22Rv1 (cell line): ENCODE measurements at regions not wholly inside any gene's neighbourhood (a gene's known extent, or its start where the extent isn't known, plus 50 kb on each side); places are given as distances from the start of the nearest gene placed in this dataset.

ENCODE experiments used
- H3K27ac ChIP-seq: fragments of 450-650 bp; 2 replicates; pipeline ENCODE4 v1.5.1; 2017
- ZFX ChIP-seq: fragments of 450-650 bp; IDR thresholded peaks from 2 replicates; pipeline ENCODE4 v1.6.1; 2017; ENCODE audit warnings: antibody characterized with exemption, borderline replicate concordance
- TF ChIP-seq, protein P1 (sequence below): fragments of 450-650 bp; IDR thresholded peaks from 2 replicates; pipeline ENCODE4 v1.5.1; 2017; ENCODE audit warnings: mild to moderate bottlenecking

- H3K27ac ChIP-seq, result no peak overlapping the region
- TF ChIP-seq, protein P1, sequence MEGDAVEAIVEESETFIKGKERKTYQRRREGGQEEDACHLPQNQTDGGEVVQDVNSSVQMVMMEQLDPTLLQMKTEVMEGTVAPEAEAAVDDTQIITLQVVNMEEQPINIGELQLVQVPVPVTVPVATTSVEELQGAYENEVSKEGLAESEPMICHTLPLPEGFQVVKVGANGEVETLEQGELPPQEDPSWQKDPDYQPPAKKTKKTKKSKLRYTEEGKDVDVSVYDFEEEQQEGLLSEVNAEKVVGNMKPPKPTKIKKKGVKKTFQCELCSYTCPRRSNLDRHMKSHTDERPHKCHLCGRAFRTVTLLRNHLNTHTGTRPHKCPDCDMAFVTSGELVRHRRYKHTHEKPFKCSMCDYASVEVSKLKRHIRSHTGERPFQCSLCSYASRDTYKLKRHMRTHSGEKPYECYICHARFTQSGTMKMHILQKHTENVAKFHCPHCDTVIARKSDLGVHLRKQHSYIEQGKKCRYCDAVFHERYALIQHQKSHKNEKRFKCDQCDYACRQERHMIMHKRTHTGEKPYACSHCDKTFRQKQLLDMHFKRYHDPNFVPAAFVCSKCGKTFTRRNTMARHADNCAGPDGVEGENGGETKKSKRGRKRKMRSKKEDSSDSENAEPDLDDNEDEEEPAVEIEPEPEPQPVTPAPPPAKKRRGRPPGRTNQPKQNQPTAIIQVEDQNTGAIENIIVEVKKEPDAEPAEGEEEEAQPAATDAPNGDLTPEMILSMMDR, result no peak
- TF ChIP-seq ZFX, result no peak
Measured at GRCh38 chr9:71562140-71562539, 206.2 kb downstream of the CEMIP2 start.

- no peak overlapping the region for H3K27ac ChIP-seq
- no peak for TF ChIP-seq ZFX
- TF ChIP-seq, protein P1, result no peak
Measured at GRCh38 chr9:71557310-71557709, 211.0 kb downstream of the CEMIP2 start.

DNA sequence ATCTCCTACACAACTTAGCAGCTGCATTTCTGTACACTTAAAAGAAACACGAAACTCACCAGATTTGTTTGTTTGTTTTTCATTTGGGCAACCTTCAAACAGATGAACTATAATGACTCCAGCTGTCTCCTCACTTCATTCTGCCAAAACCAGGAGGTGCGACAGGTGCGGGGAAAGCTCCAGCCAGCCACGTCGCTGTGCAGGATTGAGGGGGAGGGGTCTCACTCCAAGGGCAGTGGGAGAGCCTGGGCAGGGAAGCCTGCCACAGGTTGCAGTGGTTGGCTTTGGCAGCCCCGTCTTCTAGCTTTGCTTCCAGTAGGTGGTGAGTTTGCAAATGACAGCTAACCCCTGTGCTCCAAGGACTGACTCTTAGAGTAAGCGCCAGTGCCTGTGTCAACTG is 215.8 kb downstream of the CEMIP2 start:
- no peak for TF ChIP-seq ZFX
- TF ChIP-seq, protein P1, result no peak
- no peak overlapping the region for H3K27ac ChIP-seq

DNA sequence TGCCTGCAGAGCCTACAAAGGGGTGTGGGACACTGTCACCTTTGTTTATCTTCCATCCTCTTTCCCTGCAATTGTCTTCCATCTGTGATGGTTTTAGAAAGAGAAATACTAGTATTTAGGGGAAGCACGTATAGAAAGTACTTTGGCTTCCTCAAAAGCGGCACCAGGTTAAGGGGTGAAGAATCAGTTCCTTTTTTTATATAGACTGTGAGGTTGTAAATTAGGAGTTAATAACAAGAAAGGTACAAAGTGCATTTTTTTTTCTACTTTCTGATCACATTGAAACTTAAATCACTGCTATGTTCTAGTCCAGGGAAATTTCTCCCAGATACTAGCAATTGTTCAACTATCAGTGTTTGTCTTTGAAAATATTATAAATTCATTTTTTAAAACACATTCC is 219.3 kb downstream of the CEMIP2 start:
- no peak overlapping the region for H3K27ac ChIP-seq
- TF ChIP-seq ZFX, result no peak
- TF ChIP-seq, protein P1, result no peak

DNA sequence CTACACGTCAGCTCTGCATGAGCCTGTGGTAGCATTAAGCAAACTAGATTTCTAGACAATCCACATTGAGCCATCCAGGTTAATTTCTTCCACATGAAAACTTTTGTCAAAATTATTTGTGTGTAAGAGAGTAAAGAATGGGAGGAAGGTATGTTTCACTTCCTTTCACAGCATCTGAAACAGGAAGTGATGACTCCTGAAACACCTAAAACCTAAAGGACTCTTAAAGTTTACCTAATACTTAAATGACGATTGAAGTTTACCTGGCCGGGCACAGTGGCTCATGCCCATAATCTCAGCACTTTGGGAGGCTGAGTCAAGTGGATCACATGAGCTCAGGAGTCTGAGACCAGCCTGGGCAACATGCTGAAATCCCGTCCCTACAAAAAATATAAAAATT is 223.8 kb downstream of the CEMIP2 start:
- TF ChIP-seq, protein P1, result no peak
- TF ChIP-seq ZFX, result no peak
- H3K27ac ChIP-seq, result no peak overlapping the region

- TF ChIP-seq, protein P1, result no peak
- no peak for TF ChIP-seq ZFX
- no peak overlapping the region for H3K27ac ChIP-seq
Measured at GRCh38 chr9:71541436-71541835, 226.9 kb downstream of the CEMIP2 start.

DNA sequence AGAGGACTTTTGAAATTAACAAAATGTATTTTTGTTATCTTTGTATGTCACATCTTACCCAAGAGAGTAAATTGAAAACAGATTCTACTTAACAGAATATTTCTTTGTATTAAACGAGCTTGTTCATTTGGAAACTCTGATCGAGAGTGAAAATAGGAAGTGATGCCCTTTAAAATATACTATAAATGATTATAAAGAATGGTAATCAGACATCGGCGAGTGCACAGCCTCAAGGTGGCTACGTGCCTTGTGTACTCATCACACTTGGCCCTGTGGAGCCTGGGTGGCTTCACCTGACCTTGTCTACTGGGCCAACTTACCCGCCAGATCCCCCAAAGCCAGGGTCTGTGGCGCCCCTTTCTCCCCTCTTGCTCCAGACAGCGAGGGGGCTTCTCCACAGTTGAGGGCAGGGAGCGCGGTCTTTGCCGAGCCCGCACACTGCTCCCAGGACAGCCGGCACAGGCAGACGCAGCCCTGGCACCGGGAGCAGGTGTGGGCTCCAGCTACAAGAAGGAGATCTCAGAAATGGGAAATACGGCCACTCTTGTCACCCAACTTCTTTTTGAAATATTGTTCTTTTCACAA is 243.2 kb downstream of the CEMIP2 start:
- TF ChIP-seq, protein P1, result no peak
- no peak for TF ChIP-seq ZFX

More for the DNA sequence above, 243.2 kb downstream of the CEMIP2 start:
- no peak overlapping the region for H3K27ac ChIP-seq
